Psoas muscle (tissue), 7 donors: ENCODE measurements at regions not wholly inside any gene's neighbourhood (a gene's known extent, or its start where the extent isn't known, plus 50 kb on each side); places are given as distances from the start of the nearest gene placed in this dataset.

ENCODE experiments used
- ATAC-seq, 4 donors: fragments of 200-7000 bp; cut with Tn5 transposase; one replicate each; pipeline ENCODE4 v1.9.1; 2020; ENCODE audit warnings: moderate library complexity in 3 of 4, mild to moderate bottlenecking in 2 of 4
- DNase-seq, 2 donors: peaks; one replicate each; pipeline ENCODE4 v3.0.0-alpha.2; 2020
- H3K27ac ChIP-seq: fragments of 200-600 bp; one replicate; pipeline ENCODE4 v1.8.0; 2022
- H3K27me3 ChIP-seq, 3 donors: fragments of 200-600 bp in 1 of 3; one replicate each; pipeline versions ENCODE4 v1.6.1 to v1.8.0; 2013 to 2022; ENCODE audit warnings: low read length in 2 of 3, mild to moderate bottlenecking in 2 of 3, moderate library complexity in 1 of 3; ENCODE audit not compliant: insufficient read depth in 3 of 3
- H3K36me3 ChIP-seq, 2 donors: fragments of 200-600 bp in 1 of 2; one replicate each; pipeline versions ENCODE4 v1.6.1 to v1.8.0; 2013 to 2022; ENCODE audit warnings: low read depth in 1 of 2, mild to moderate bottlenecking in 1 of 2, moderate library complexity in 1 of 2; ENCODE audit not compliant: insufficient read depth in 1 of 2
- H3K4me1 ChIP-seq: fragments of 200-600 bp; one replicate; pipeline ENCODE4 v1.8.0; 2022
- H3K4me3 ChIP-seq: fragments of 200-600 bp; one replicate; pipeline ENCODE4 v1.8.0; 2022; ENCODE audit warnings: mild to moderate bottlenecking
- H3K9me3 ChIP-seq: fragments of 200-600 bp; one replicate; pipeline ENCODE4 v1.8.0; 2022
- WGBS, 3 donors: extraction: QIAGEN DNeasy Blood & Tissue Kit; methylation state at CpG; one replicate each; pipeline versions ENCODE4 v1.1.6 to v1.1.7; 2013; 5-methylcytosine and 5-hydroxymethylcytosine counted together
- intact Hi-C, 2 donors: fragments of 100-400 bp; cut with DNase I; formaldehyde crosslinking; loops; one replicate each; pipeline versions ENCODE4 v1.11.0 to v1.14.2; 2022
- TF ChIP-seq, protein P1 (sequence below): fragments of 200-600 bp; IDR thresholded peaks from one replicate; pipeline ENCODE4 v1.8.0; 2022; ENCODE audit warnings: antibody characterized with exemption
- donor health status: healthy with polysubstance abuse.
- donor health status: DM: no; HTN: no; CAD: no; lungs with moderate emphysema.
- donor health status: Bipolar disorder and iron deficiency.
- donor health status: healthy.
- donor health status: DM: yes; HTN: yes; CAD: no.
- donor health status: DM: no; HTN: no; CAD: no.
- donor health status: DM: yes; HTN: yes; CAD: no.

DNA sequence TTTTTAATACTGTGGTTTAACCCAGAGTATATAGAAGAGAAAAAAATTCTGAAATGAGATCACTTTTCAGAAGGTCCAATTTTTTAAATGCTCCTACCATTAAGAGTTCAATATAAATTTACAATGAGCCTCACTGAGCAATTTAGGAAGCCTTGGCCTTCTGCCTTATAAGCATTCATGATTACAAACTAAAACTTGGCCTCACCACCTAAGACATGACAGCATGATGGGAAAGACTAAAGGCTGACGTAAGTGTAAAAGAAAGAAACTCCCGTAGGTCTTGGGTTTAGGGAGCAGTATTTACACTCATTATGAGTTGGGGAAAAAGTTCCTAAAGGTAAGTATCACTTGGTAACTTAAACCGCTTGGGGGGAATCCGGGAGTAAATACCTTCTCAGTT, 70.7 kb upstream of the ESRRG start:
- ATAC-seq (no peak), DNase-seq (no peak)
- H3K27ac ChIP-seq: no peak overlapping the region
- TF ChIP-seq, protein P1, sequence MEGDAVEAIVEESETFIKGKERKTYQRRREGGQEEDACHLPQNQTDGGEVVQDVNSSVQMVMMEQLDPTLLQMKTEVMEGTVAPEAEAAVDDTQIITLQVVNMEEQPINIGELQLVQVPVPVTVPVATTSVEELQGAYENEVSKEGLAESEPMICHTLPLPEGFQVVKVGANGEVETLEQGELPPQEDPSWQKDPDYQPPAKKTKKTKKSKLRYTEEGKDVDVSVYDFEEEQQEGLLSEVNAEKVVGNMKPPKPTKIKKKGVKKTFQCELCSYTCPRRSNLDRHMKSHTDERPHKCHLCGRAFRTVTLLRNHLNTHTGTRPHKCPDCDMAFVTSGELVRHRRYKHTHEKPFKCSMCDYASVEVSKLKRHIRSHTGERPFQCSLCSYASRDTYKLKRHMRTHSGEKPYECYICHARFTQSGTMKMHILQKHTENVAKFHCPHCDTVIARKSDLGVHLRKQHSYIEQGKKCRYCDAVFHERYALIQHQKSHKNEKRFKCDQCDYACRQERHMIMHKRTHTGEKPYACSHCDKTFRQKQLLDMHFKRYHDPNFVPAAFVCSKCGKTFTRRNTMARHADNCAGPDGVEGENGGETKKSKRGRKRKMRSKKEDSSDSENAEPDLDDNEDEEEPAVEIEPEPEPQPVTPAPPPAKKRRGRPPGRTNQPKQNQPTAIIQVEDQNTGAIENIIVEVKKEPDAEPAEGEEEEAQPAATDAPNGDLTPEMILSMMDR: no peak
- no peaks in the 10 kb centered on the region for H3K36me3 ChIP-seq
- H3K4me1 ChIP-seq: no peaks in the 10 kb centered on the region
- 78 to 88% (median 79%) methylated on average over 4 of the region's 4 CpGs for WGBS, 3 donors
- no peaks in the 10 kb centered on the region for H3K9me3 ChIP-seq
- no peaks in the 10 kb centered on the region for H3K27me3 ChIP-seq
- intact Hi-C loops: no loop called here
- no peak overlapping the region for H3K4me3 ChIP-seq

DNA sequence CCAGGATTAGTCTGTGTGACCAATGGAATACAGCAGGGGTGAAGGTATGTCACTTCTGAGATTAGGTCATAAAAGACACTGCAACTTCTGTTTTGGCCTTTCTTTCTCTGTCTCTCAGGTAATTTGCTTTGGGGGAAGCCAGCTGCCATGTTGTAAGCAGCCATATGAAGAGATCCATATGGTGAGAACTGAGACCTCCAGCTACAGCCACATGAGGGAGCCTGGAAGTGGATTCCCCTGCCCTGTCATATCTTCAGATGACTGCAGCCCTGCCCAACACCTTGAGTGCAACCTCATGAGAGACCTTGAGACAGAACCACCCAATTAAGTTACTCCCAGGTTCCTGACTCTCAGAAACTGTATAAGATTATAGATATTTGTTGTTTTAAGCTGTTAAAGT, 70.1 kb upstream of the ESRRG start:
- Histone ChIP-seq H3K4me3 (no peak overlapping the region), H3K27me3 (no peaks in the 10 kb centered on the region), H3K4me1 (no peaks in the 10 kb centered on the region), H3K9me3 (no peaks in the 10 kb centered on the region), H3K36me3 (no peaks in the 10 kb centered on the region), H3K27ac (no peak overlapping the region)
- TF ChIP-seq, protein P1: no peak
- DNase-seq (no peak), ATAC-seq (no peak)
- intact Hi-C loops: no loop called here

DNA sequence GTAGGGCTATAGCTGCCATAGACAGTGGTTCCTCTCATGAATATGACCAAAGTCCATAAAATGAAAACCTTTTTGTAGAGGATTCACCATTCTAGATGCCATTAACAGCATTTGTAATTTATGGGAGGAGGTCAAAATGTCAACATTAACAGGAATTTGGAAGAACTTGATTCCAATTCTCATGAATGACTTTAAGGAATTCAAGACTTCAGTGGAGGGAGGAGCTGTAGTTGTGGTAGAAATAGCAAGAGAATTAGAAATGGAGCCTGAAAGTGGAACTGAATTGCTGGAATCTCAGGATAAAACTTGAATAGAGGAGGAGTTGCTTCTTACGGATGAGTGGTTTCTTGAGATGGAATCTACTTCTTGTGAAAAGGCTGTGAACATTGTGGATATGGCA, 65.4 kb upstream of the ESRRG start:
- H3K36me3 ChIP-seq: no peaks in the 10 kb centered on the region
- WGBS, 3 donors: 96 to 100% (median 99%) methylated on average over 1 of the region's 1 CpG
- no peak overlapping the region for H3K27ac ChIP-seq
- peaks cover 5% of the 10 kb centered on the region for H3K4me1 ChIP-seq
- H3K4me3 ChIP-seq: no peak overlapping the region
- no peaks in the 10 kb centered on the region for H3K9me3 ChIP-seq
- ATAC-seq: no peak
- no peak for DNase-seq
- TF ChIP-seq, protein P1: no peak
- no peaks in the 10 kb centered on the region for H3K27me3 ChIP-seq
- intact Hi-C loops: loop anchor here in 1 of 2 donors (2.0 kb wide), 1 partner anchor 16 kb away; no protein-coding TSS in a partner anchor

- H3K36me3 ChIP-seq: no peaks in the 10 kb centered on the region
- no peak for DNase-seq
- H3K27me3 ChIP-seq: no peaks in the 10 kb centered on the region
- peaks cover 5% of the 10 kb centered on the region for H3K4me1 ChIP-seq
- intact Hi-C loops: no loop called here
- 22 to 31% (median 30%) methylated on average over 4 of the region's 4 CpGs for whole genome bisulfite sequencing, 3 donors
- no peak overlapping the region for H3K27ac ChIP-seq
- H3K9me3 ChIP-seq: no peaks in the 10 kb centered on the region
- H3K4me3 ChIP-seq: peak overlapping the region; percentile 15
- peak in 1 of 4 donors; percentile 65 for ATAC-seq
- TF ChIP-seq, protein P1: no peak
Measured at GRCh38 chr1:216785737-216786136, 62.5 kb upstream of the ESRRG start.

DNA sequence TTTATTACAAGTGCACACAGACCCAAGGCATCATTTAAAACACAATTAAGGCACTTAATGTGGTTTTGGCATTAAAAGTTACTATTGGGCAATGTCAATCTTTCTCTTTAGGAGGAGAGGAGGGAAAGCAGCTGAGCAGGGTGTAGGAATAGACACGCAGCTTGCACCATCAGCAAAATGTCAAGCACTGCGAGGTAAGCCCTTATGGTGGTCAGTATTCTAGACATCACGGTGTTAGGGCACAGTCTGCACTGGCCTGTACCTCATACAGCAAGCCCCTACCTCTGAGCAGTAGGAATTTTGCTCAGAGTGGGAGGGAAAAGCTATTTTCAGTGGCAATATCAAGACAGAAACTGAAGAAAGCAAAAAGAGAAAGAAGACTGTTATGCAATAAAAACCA, 62.0 kb upstream of the ESRRG start:
- Histone ChIP-seq H3K27ac (no peak overlapping the region), H3K4me1 (peaks cover 5% of the 10 kb centered on the region), H3K36me3 (no peaks in the 10 kb centered on the region), H3K4me3 (peak overlapping the region; percentile 15), H3K9me3 (no peaks in the 10 kb centered on the region), H3K27me3 (no peaks in the 10 kb centered on the region)
- peak in 1 of 4 donors; percentile 63 for ATAC-seq
- TF ChIP-seq, protein P1: no peak
- intact Hi-C loops: no loop called here
- no peak for DNase-seq
- WGBS, 3 donors: 52 to 56% (median 53%) methylated on average over 3 of the region's 3 CpGs
